ENCODE measurements at regions not wholly inside any gene's neighbourhood (a gene's known extent, or its start where the extent isn't known, plus 50 kb on each side); places are given as distances from the start of the nearest gene placed in this dataset.

GRCh38 chr1:234546890-234547788 is 62.8 kb downstream of the IRF2BP2 start (continued):
- no peak for TF ChIP-seq CEBPZ (IDR thresholded peaks at IDR 0.05; ENCODE audit: low read length)
- TF ChIP-seq ZNF710 (CRISPR knock-in tag; IDR thresholded peaks at IDR 0.05; ENCODE audit: borderline replicate concordance) = peak; percentile 74
- peak; percentile 23; the same call in 1 of the 2 replicates for TF ChIP-seq TFAP4 (IDR thresholded peaks at IDR 0.05; ENCODE audit: borderline replicate concordance, low read depth)
- peak; percentile 56; the same call in 1 of the 2 replicates for TF ChIP-seq MED1 (CRISPR knock-in tag; IDR thresholded peaks at IDR 0.05)
- TF ChIP-seq HNRNPUL1 (IDR thresholded peaks at IDR 0.05; ENCODE audit: low read depth, low read length) = no peak
- no peak for TF ChIP-seq SNAPC5 (CRISPR knock-in tag; IDR thresholded peaks at IDR 0.05; ENCODE audit: borderline replicate concordance)

Data from HepG2 (cell line).